Testis (tissue), 2 donors: ENCODE measurements at regions not wholly inside any gene's neighbourhood (a gene's known extent, or its start where the extent isn't known, plus 50 kb on each side); places are given as distances from the start of the nearest gene placed in this dataset.

Source experiments
- CTCF ChIP-seq, 3 experiments: fragments of 450-650 bp in 2 of 3; fragments of 200-600 bp in 1 of 3; sonication (generic) in 1 of 3; IDR thresholded peaks; one replicate each; pipeline ENCODE4 v1.5.1; 2016 to 2019; ENCODE audit warnings: antibody characterized with exemption in 3 of 3, mild to moderate bottlenecking in 2 of 3, moderate library complexity in 1 of 3
- POLR2A ChIP-seq: fragments of 450-650 bp; IDR thresholded peaks from one replicate; pipeline ENCODE4 v1.6.1; 2017; ENCODE audit warnings: antibody characterized with exemption, mild to moderate bottlenecking, moderate library complexity

GRCh38 chr13:85377783-85378182 lies 421.4 kb downstream of the SLITRK6 start:
- TF ChIP-seq CTCF (IDR thresholded peaks at IDR 0.05) (no peak), POLR2A (no peak)
